K562 (cell line): ENCODE measurements at regions not wholly inside any gene's neighbourhood (a gene's known extent, or its start where the extent isn't known, plus 50 kb on each side); places are given as distances from the start of the nearest gene placed in this dataset.

Experiments
- BHLHE40 ChIP-seq: IDR thresholded peaks from 2 replicates; pipeline ENCODE4 v1.6.1; 2011; ENCODE audit warnings: low read length, improper control_type of control experiment
- FOXA1 ChIP-seq: fragments of 450-650 bp; IDR thresholded peaks from 2 replicates; pipeline ENCODE4 v1.6.1; 2016; ENCODE audit warnings: mild to moderate bottlenecking, borderline replicate concordance
- RAD21 ChIP-seq, 2 experiments: fragments of 250-450 bp in 1 of 2; fragments of 450-650 bp in 1 of 2; sonication (Bioruptor Pico) in 1 of 2; formaldehyde crosslinking in 1 of 2; IDR thresholded peaks in 1 of 2; conservative IDR thresholded peaks in 1 of 2; 2 replicates each; pipeline versions ENCODE4 v1.4.0 to v1.8.0; 2020 to 2022; ENCODE audit warnings: mild to moderate bottlenecking in 2 of 2, moderate library complexity in 1 of 2
- ZBTB1 ChIP-seq: sonication (generic); formaldehyde crosslinking; IDR thresholded peaks from 2 replicates; pipeline ENCODE4 v1.8.1; 2023; ENCODE audit warnings: missing genetic modification reagents, low read depth, mild to moderate bottlenecking, borderline replicate concordance
- ZNF717 ChIP-seq: fragments of 250-450 bp; sonication (Bioruptor Pico); IDR thresholded peaks from 2 replicates; pipeline ENCODE4 v1.5.0; 2021
- ZSCAN32 ChIP-seq: fragments of 450-650 bp; formaldehyde crosslinking; IDR thresholded peaks from 2 replicates; pipeline ENCODE4 v1.4.0; 2020; ENCODE audit warnings: mild to moderate bottlenecking, moderate library complexity
- TF ChIP-seq, protein P1 (sequence below): fragments of 250-450 bp; sonication (Bioruptor Pico); IDR thresholded peaks from 2 replicates; pipeline ENCODE4 v1.5.0; 2022; ENCODE audit warnings: mild to moderate bottlenecking
- TF ChIP-seq, protein P2 (sequence below): IDR thresholded peaks from 2 replicates; pipeline ENCODE4 v1.6.1; 2016; ENCODE audit warnings: missing genetic modification characterization, missing compliant biosample characterization
- TF ChIP-seq, protein P3 (sequence below): fragments of 250-450 bp; sonication (Bioruptor Pico); IDR thresholded peaks from 2 replicates; pipeline ENCODE4 v1.5.0; 2021; ENCODE audit warnings: mild to moderate bottlenecking, borderline replicate concordance

DNA sequence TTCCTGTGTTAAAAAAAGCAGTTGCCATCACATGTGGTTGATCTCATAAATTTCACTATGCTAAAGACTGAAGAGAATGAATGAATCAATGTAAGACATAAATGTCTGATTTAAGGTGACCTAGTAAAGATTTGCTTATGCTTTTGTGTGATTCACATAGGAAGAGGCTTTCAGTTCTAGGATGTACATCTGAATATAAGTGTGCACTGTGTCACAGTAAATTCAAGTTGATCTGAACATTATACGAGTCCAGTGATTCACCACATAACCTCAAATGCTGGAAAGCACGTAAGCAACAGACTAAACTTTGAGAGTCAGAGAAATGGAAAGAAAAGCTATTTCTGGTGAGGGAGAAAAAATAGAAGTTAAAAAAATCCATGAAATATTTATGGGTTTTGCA, 567.9 kb downstream of the EPHA5 start (continued):
- TF ChIP-seq RAD21 (CRISPR knock-in tag; conservative IDR thresholded peaks at IDR 0.05 in 1 of 2, IDR thresholded peaks at IDR 0.05 in 1 of 2) (no peak), FOXA1 (no peak), BHLHE40 (no peak), ZSCAN32 (CRISPR knock-in tag) (no peak), ZNF717 (CRISPR knock-in tag) (no peak), ZBTB1 (no peak)
- TF ChIP-seq, protein P1, sequence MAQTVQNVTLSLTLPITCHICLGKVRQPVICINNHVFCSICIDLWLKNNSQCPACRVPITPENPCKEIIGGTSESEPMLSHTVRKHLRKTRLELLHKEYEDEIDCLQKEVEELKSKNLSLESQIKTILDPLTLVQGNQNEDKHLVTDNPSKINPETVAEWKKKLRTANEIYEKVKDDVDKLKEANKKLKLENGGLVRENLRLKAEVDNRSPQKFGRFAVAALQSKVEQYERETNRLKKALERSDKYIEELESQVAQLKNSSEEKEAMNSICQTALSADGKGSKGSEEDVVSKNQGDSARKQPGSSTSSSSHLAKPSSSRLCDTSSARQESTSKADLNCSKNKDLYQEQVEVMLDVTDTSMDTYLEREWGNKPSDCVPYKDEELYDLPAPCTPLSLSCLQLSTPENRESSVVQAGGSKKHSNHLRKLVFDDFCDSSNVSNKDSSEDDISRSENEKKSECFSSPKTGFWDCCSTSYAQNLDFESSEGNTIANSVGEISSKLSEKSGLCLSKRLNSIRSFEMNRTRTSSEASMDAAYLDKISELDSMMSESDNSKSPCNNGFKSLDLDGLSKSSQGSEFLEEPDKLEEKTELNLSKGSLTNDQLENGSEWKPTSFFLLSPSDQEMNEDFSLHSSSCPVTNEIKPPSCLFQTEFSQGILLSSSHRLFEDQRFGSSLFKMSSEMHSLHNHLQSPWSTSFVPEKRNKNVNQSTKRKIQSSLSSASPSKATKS (CRISPR knock-in tag) = no peak
- TF ChIP-seq, protein P2, sequence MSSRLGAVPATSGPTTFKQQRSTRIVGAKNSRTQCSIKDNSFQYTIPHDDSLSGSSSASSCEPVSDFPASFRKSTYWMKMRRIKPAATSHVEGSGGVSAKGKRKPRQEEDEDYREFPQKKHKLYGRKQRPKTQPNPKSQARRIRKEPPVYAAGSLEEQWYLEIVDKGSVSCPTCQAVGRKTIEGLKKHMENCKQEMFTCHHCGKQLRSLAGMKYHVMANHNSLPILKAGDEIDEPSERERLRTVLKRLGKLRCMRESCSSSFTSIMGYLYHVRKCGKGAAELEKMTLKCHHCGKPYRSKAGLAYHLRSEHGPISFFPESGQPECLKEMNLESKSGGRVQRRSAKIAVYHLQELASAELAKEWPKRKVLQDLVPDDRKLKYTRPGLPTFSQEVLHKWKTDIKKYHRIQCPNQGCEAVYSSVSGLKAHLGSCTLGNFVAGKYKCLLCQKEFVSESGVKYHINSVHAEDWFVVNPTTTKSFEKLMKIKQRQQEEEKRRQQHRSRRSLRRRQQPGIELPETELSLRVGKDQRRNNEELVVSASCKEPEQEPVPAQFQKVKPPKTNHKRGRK (tag) = no peak
- TF ChIP-seq, protein P3, sequence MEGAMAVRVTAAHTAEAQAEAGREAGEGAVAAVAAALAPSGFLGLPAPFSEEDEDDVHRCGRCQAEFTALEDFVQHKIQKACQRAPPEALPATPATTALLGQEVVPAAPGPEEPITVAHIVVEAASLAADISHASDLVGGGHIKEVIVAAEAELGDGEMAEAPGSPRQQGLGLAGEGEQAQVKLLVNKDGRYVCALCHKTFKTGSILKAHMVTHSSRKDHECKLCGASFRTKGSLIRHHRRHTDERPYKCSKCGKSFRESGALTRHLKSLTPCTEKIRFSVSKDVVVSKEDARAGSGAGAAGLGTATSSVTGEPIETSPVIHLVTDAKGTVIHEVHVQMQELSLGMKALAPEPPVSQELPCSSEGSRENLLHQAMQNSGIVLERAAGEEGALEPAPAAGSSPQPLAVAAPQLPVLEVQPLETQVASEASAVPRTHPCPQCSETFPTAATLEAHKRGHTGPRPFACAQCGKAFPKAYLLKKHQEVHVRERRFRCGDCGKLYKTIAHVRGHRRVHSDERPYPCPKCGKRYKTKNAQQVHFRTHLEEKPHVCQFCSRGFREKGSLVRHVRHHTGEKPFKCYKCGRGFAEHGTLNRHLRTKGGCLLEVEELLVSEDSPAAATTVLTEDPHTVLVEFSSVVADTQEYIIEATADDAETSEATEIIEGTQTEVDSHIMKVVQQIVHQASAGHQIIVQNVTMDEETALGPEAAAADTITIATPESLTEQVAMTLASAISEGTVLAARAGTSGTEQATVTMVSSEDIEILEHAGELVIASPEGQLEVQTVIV (CRISPR knock-in tag) = no peak
